ENCODE measurements at regions not wholly inside any gene's neighbourhood (a gene's known extent, or its start where the extent isn't known, plus 50 kb on each side); places are given as distances from the start of the nearest gene placed in this dataset.

DNA sequence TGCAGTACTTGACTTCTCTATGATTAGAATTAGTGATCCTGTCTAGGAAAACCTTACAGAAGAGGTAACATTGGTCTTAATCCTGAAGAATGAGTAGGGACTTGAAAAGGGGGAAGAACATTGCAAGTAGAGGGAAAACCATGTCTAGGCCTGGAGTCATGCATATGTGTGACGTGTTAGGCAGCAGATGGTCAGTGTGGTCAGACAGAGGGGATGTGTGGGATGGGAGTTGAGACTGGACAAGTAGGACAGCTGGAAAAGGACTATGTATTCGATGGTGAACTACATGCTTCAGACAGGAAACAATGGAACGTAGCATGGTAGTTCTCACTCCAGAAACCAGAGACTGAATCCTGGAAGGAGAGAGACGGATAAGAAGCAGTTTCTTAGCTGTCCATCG, 235.6 kb upstream of the LRTM1 start:
- BruUV-seq (replicated peaks): no TSS peak
- DNase-seq (no peak), ATAC-seq (no peak)
- intact Hi-C loops (cut with micrococcal nuclease): no loop called here
- Histone ChIP-seq H3F3A (ENCODE audit: low read length, unreplicated experiment) (no peaks in the 10 kb centered on the region), H3K36me3 (ENCODE audit: low read depth, low read length) (no peaks in the 10 kb centered on the region), H3K79me2 (ENCODE audit: low read length) (no peaks in the 10 kb centered on the region), H3K4me3 (ENCODE audit: low read length) (no peak overlapping the region), H2AFZ (ENCODE audit: low read length) (no peak overlapping the region), H3K9me3 (ENCODE audit: low read length) (no peaks in the 10 kb centered on the region), H3K9me2 (replicated peaks; ENCODE audit: low read length) (0 out of 2 replicates have a peak, but pooled peaks cover 4% of the 10 kb centered on the region), H3K9ac (ENCODE audit: low read length) (no peak overlapping the region), H3K4me1 (ENCODE audit: insufficient read depth, low read length) (peaks cover 26% of the 10 kb centered on the region), H3K27ac (ENCODE audit: low read length) (no peak overlapping the region), H3K27me3 (ENCODE audit: low read length) (no peaks in the 10 kb centered on the region), H4K20me1 (ENCODE audit: low read length) (no peaks in the 10 kb centered on the region), H3K4me2 (ENCODE audit: low read length) (no peak overlapping the region)
- ChIA-PET CTCF (no interaction called here), POLR2A (ENCODE audit: unreplicated experiment) (no interaction called here)
- TF ChIP-seq EZH2 (IDR thresholded peaks at IDR 0.05; ENCODE audit: low read length, unreplicated experiment): no peak
- TF ChIP-seq, protein P1, sequence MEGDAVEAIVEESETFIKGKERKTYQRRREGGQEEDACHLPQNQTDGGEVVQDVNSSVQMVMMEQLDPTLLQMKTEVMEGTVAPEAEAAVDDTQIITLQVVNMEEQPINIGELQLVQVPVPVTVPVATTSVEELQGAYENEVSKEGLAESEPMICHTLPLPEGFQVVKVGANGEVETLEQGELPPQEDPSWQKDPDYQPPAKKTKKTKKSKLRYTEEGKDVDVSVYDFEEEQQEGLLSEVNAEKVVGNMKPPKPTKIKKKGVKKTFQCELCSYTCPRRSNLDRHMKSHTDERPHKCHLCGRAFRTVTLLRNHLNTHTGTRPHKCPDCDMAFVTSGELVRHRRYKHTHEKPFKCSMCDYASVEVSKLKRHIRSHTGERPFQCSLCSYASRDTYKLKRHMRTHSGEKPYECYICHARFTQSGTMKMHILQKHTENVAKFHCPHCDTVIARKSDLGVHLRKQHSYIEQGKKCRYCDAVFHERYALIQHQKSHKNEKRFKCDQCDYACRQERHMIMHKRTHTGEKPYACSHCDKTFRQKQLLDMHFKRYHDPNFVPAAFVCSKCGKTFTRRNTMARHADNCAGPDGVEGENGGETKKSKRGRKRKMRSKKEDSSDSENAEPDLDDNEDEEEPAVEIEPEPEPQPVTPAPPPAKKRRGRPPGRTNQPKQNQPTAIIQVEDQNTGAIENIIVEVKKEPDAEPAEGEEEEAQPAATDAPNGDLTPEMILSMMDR (conservative IDR thresholded peaks at IDR 0.05; ENCODE audit: low read depth, low read length): no peak
- no peak for TF ChIP-seq EZH2phosphoT487 (IDR thresholded peaks at IDR 0.05; ENCODE audit: borderline replicate concordance, low read length)

GRCh38 chr3:55162031-55162795, 234.4 kb upstream of the LRTM1 start:
- H3K9me2 ChIP-seq (replicated peaks; ENCODE audit: low read length): 0 out of 2 replicates have a peak, but pooled peaks cover 4% of the 10 kb centered on the region
- no peak for ATAC-seq
- no peak for TF ChIP-seq EZH2 (IDR thresholded peaks at IDR 0.05; ENCODE audit: low read length, unreplicated experiment)
- TF ChIP-seq, protein P1 (conservative IDR thresholded peaks at IDR 0.05; ENCODE audit: low read depth, low read length): no peak
- TF ChIP-seq EZH2phosphoT487 (IDR thresholded peaks at IDR 0.05; ENCODE audit: borderline replicate concordance, low read length): no peak
- peaks cover 24% of the 10 kb centered on the region for H3K4me1 ChIP-seq (ENCODE audit: insufficient read depth, low read length)
- H2AFZ ChIP-seq (ENCODE audit: low read length): no peak overlapping the region
- intact Hi-C loops (cut with micrococcal nuclease): no loop called here
- no peaks in the 10 kb centered on the region for H3K27me3 ChIP-seq (ENCODE audit: low read length)
- DNase-seq: peak; percentile 37
- H3K79me2 ChIP-seq (ENCODE audit: low read length): no peaks in the 10 kb centered on the region
- ChIA-PET POLR2A (ENCODE audit: unreplicated experiment) (no interaction called here), CTCF (no interaction called here)
- peak overlapping the region; percentile 67; the same call in 1 of the 2 replicates for H3K9ac ChIP-seq (ENCODE audit: low read length)
- H3K36me3 ChIP-seq (ENCODE audit: low read depth, low read length): no peaks in the 10 kb centered on the region
- H3F3A ChIP-seq (ENCODE audit: low read length, unreplicated experiment): no peaks in the 10 kb centered on the region
- H4K20me1 ChIP-seq (ENCODE audit: low read length): no peaks in the 10 kb centered on the region
- H3K27ac ChIP-seq (ENCODE audit: low read length): peak overlapping the region; percentile 94
- no peak overlapping the region for H3K4me2 ChIP-seq (ENCODE audit: low read length)
- no TSS peak for BruUV-seq (replicated peaks)
- no peaks in the 10 kb centered on the region for H3K9me3 ChIP-seq (ENCODE audit: low read length)
- no peak overlapping the region for H3K4me3 ChIP-seq (ENCODE audit: low read length)

- no peaks in the 10 kb centered on the region for H4K20me1 ChIP-seq (ENCODE audit: low read length)
- H3K9me2 ChIP-seq (replicated peaks; ENCODE audit: low read length): 0 out of 2 replicates have a peak, but pooled peaks cover 4% of the 10 kb centered on the region
- peak overlapping the region; percentile 94 for H3K27ac ChIP-seq (ENCODE audit: low read length)
- no peak for ATAC-seq
- no peaks in the 10 kb centered on the region for H3F3A ChIP-seq (ENCODE audit: low read length, unreplicated experiment)
- no peaks in the 10 kb centered on the region for H3K9me3 ChIP-seq (ENCODE audit: low read length)
- intact Hi-C loops (cut with micrococcal nuclease): no loop called here
- H3K27me3 ChIP-seq (ENCODE audit: low read length): no peaks in the 10 kb centered on the region
- H3K9ac ChIP-seq (ENCODE audit: low read length): peak overlapping the region; percentile 67
- peaks cover 20% of the 10 kb centered on the region for H3K4me1 ChIP-seq (ENCODE audit: insufficient read depth, low read length)
- no peak overlapping the region for H2AFZ ChIP-seq (ENCODE audit: low read length)
- DNase-seq: no peak
- no peak overlapping the region for H3K4me3 ChIP-seq (ENCODE audit: low read length)
- H3K79me2 ChIP-seq (ENCODE audit: low read length): no peaks in the 10 kb centered on the region
- H3K4me2 ChIP-seq (ENCODE audit: low read length): 0 out of 2 replicates have a peak overlapping the region, but pooled peaks have one; percentile 9
- ChIA-PET CTCF (no interaction called here), POLR2A (ENCODE audit: unreplicated experiment) (no interaction called here)
- no TSS peak for BruUV-seq (replicated peaks)
- H3K36me3 ChIP-seq (ENCODE audit: low read depth, low read length): no peaks in the 10 kb centered on the region
- TF ChIP-seq EZH2phosphoT487 (IDR thresholded peaks at IDR 0.05; ENCODE audit: borderline replicate concordance, low read length) (no peak), EZH2 (IDR thresholded peaks at IDR 0.05; ENCODE audit: low read length, unreplicated experiment) (no peak)
- TF ChIP-seq, protein P1 (conservative IDR thresholded peaks at IDR 0.05; ENCODE audit: low read depth, low read length): no peak
Observed at GRCh38 chr3:55161231-55161630, 233.4 kb upstream of the LRTM1 start.

Measured in PC-3 (cell line).